Transverse colon (tissue), 4 donors: ENCODE measurements at regions not wholly inside any gene's neighbourhood (a gene's known extent, or its start where the extent isn't known, plus 50 kb on each side); places are given as distances from the start of the nearest gene placed in this dataset.

Experiments
- DNase-seq: peaks from one replicate; pipeline ENCODE4 v3.0.0-alpha.2; 2019
- H3K27ac ChIP-seq, 4 donors: fragments of 200-600 bp; sonication (generic); 2 replicates each; pipeline ENCODE4 v1.5.1; 2016 to 2018; ENCODE audit warnings: inconsistent platforms in 4 of 4
- H3K27me3 ChIP-seq: fragments of 200-600 bp; sonication (generic); 2 replicates; pipeline ENCODE4 v1.5.1; 2017; ENCODE audit warnings: inconsistent platforms
- H3K36me3 ChIP-seq, 4 donors: fragments of 200-600 bp; sonication (generic); 2 replicates each; pipeline ENCODE4 v1.5.1; 2017 to 2019; ENCODE audit warnings: inconsistent platforms in 4 of 4
- H3K4me1 ChIP-seq, 4 donors: fragments of 200-600 bp; sonication (generic); 2 replicates each; pipeline ENCODE4 v1.5.1; 2017 to 2020; ENCODE audit warnings: inconsistent platforms in 4 of 4
- H3K4me3 ChIP-seq, 4 donors: fragments of 200-600 bp; sonication (generic); 1 replicate in 1 of 4; 2 replicates in 3 of 4; pipeline versions ENCODE4 v1.5.1 to v1.6.1; 2017 to 2019; ENCODE audit warnings: inconsistent platforms in 4 of 4
- H3K9me3 ChIP-seq, 2 donors: fragments of 200-600 bp; sonication (generic); 2 replicates each; pipeline ENCODE4 v1.5.1; 2017 to 2019; ENCODE audit warnings: inconsistent platforms in 2 of 2
- EP300 ChIP-seq: sonication (generic); formaldehyde crosslinking; IDR thresholded peaks from one replicate; pipeline ENCODE4 v1.6.1; 2017; ENCODE audit warnings: antibody characterized with exemption, low read depth
- POLR2A ChIP-seq: fragments of 450-650 bp; IDR thresholded peaks from one replicate; pipeline ENCODE4 v1.6.1; 2016; ENCODE audit warnings: antibody characterized with exemption, mild to moderate bottlenecking, moderate library complexity
- POLR2AphosphoS5 ChIP-seq, 3 donors: sonication (generic); formaldehyde crosslinking; IDR thresholded peaks; one replicate each; pipeline ENCODE4 v1.6.1; 2016; ENCODE audit warnings: antibody characterized with exemption in 3 of 3
- WGBS, 2 donors: methylation state at CpG; one replicate each; pipeline ENCODE4 v1.1.5; 2018; ENCODE audit warnings: low coverage in 1 of 2; 5-methylcytosine and 5-hydroxymethylcytosine counted together
- in situ Hi-C, 4 donors: fragments of 200-750 bp; cut with MboI; loops; one replicate each; pipeline versions ENCODE4 v1.15.0 to v1.15.1; 2017; ENCODE audit warnings: low sequenced_read_pairs in 3 of 4, low pct_ligation_motif_present in 1 of 4, low pct_unique_long_range_greater_than_20kb in 1 of 4
- intact Hi-C: fragments of 100-400 bp; cut with DNase I; formaldehyde crosslinking; loops from one replicate; pipeline ENCODE4 v1.15.1; 2023; ENCODE audit warnings: low total_unique reads
- TF ChIP-seq, protein P1 (sequence below), 5 experiments: fragments of 200-600 bp in 3 of 5; fragments of 450-650 bp in 2 of 5; sonication (generic) in 3 of 5; IDR thresholded peaks; 1 replicate in 2 of 5; 2 replicates in 3 of 5; pipeline ENCODE4 v1.5.1; 2016 to 2017; ENCODE audit warnings: antibody characterized with exemption in 5 of 5, inconsistent platforms in 3 of 5, mild to moderate bottlenecking in 2 of 5, moderate library complexity in 1 of 5

DNA sequence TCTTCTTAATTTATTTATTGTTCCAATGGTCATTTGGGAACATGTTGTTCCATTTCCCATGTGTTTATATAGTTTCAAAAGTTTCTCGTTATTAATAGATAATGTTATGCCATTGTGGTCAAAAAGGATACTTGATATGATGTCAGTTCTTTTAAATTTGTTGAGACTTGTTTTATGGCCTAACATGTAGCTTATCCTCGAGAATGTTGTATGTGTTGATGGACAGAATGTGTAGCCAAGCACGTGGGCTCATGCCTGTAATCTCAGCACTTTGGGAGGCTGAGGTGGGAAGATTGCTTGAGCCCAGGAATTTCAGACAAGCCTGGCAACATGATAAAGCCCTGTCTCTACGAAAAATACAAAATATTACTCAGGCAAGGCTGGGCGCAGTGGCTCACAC, 168.5 kb upstream of the USP38 start:
- 55 to 60% methylated on average over 4 to 5 of the region's 5 CpGs for WGBS, 2 donors

DNA sequence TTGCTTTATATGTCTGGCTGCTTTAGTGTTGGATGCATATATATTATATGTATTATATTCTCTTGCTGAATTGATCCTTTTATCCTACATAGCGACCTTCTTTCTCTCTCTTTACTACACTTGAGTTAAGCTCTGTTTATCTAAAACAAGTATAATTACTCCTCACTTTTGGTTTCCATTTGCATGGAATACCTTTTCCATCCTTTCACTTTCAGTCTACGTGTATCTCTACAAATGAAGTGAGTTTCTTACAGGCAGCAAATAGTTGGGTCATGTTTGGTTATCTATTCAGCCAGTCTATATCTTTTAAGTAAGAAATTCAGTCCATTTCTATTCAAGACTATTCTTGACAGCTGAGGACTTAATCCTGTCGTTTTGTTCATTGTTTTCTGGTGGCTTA, 167.5 kb upstream of the USP38 start:
- in situ Hi-C loops = no loop called here
- intact Hi-C loops = no loop called here
- H3K4me1 ChIP-seq = no peaks in the 10 kb centered on the region
- no peaks in the 10 kb centered on the region for H3K36me3 ChIP-seq
- no peak overlapping the region for H3K4me3 ChIP-seq
- WGBS, 2 donors = 26 to 32% methylated on average over 3 of the region's 3 CpGs
- H3K27ac ChIP-seq = no peak overlapping the region
- no peak for DNase-seq
- no peaks in the 10 kb centered on the region for H3K27me3 ChIP-seq
- no peaks in the 10 kb centered on the region for H3K9me3 ChIP-seq
- no peak for TF ChIP-seq EP300
- no peak for TF ChIP-seq POLR2A
- TF ChIP-seq POLR2AphosphoS5 (IDR thresholded peaks at IDR 0.05) = no peak
- TF ChIP-seq, protein P1, sequence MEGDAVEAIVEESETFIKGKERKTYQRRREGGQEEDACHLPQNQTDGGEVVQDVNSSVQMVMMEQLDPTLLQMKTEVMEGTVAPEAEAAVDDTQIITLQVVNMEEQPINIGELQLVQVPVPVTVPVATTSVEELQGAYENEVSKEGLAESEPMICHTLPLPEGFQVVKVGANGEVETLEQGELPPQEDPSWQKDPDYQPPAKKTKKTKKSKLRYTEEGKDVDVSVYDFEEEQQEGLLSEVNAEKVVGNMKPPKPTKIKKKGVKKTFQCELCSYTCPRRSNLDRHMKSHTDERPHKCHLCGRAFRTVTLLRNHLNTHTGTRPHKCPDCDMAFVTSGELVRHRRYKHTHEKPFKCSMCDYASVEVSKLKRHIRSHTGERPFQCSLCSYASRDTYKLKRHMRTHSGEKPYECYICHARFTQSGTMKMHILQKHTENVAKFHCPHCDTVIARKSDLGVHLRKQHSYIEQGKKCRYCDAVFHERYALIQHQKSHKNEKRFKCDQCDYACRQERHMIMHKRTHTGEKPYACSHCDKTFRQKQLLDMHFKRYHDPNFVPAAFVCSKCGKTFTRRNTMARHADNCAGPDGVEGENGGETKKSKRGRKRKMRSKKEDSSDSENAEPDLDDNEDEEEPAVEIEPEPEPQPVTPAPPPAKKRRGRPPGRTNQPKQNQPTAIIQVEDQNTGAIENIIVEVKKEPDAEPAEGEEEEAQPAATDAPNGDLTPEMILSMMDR (IDR thresholded peaks at IDR 0.05) = no peak

More for the DNA sequence above, 168.5 kb upstream of the USP38 start:
- Histone ChIP-seq H3K9me3 (no peaks in the 10 kb centered on the region), H3K4me3 (no peak overlapping the region), H3K27me3 (no peaks in the 10 kb centered on the region), H3K27ac (no peak overlapping the region), H3K4me1 (no peaks in the 10 kb centered on the region), H3K36me3 (no peaks in the 10 kb centered on the region)
- in situ Hi-C loops = no loop called here
- intact Hi-C loops = no loop called here
- DNase-seq = no peak
- no peak for TF ChIP-seq POLR2A
- no peak for TF ChIP-seq POLR2AphosphoS5 (IDR thresholded peaks at IDR 0.05)
- TF ChIP-seq, protein P1 (IDR thresholded peaks at IDR 0.05) = no peak
- no peak for TF ChIP-seq EP300

DNA sequence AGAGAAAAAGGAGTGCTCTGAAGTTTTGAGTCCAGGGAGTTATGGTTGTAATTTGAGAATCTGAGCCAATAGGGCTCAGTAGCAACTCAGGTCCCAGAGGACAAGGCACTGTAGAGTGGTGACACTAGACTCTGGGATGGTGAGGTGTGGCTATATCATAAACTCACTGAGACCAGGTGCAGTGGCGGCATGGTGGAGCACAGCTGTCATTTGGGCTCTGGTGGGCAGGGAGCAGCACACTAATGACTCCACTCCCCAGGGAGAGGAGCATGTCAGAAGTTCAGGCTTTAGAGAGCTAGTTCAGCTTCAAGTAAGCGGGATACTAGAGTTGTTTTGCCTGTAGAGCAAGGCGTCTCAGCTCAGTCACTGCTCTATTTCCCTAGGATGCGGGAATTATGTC, 165.4 kb upstream of the USP38 start:
- in situ Hi-C loops = no loop called here
- no peaks in the 10 kb centered on the region for H3K9me3 ChIP-seq
- TF ChIP-seq POLR2A (no peak), EP300 (no peak), POLR2AphosphoS5 (IDR thresholded peaks at IDR 0.05) (no peak)
- TF ChIP-seq, protein P1 (IDR thresholded peaks at IDR 0.05) = no peak
- H3K27me3 ChIP-seq = no peaks in the 10 kb centered on the region
- no peaks in the 10 kb centered on the region for H3K4me1 ChIP-seq
- intact Hi-C loops = no loop called here
- no peak overlapping the region for H3K4me3 ChIP-seq
- DNase-seq = no peak
- WGBS, 2 donors = 85 to 100% methylated on average over 2 to 4 of the region's 4 CpGs
- no peak overlapping the region for H3K27ac ChIP-seq
- H3K36me3 ChIP-seq = no peaks in the 10 kb centered on the region

DNA sequence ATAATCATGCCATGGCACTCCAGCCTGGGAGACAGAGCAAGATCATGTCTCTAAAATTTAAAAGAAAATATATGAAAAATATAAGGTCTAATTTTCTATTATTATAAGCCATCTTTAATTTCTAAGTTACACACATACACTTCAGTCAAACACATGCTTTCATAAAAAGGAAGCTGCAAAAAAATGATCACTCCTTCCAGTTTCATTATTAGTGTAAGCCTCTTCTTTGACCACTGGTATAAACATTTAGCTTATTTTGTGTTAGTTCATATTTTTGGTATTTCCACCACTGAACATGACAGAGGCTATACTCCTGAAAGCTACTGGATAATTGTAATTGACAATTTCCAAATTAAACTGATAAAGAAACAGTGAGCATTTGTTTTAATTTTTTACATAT, 163.3 kb upstream of the USP38 start:
- Histone ChIP-seq H3K4me3 (no peak overlapping the region), H3K27me3 (no peaks in the 10 kb centered on the region), H3K9me3 (no peaks in the 10 kb centered on the region), H3K4me1 (no peaks in the 10 kb centered on the region), H3K36me3 (no peaks in the 10 kb centered on the region), H3K27ac (no peak overlapping the region)
- in situ Hi-C loops (no loop called here), intact Hi-C loops (no loop called here)
- TF ChIP-seq EP300 = no peak
- TF ChIP-seq, protein P1 (IDR thresholded peaks at IDR 0.05) = no peak
- no peak for TF ChIP-seq POLR2AphosphoS5 (IDR thresholded peaks at IDR 0.05)
- no peak for TF ChIP-seq POLR2A
- no peak for DNase-seq
